ENCODE measurements at regions not wholly inside any gene's neighbourhood (a gene's known extent, or its start where the extent isn't known, plus 50 kb on each side); places are given as distances from the start of the nearest gene placed in this dataset.
"Not testable (repeated sequence)": the region's sequence is repeated elsewhere in the genome, so short reads cannot be mapped to it uniquely, and the experiment has no call there.

- Histone ChIP-seq H3K4me3 (no peak overlapping the region), H3K36me3 (no peaks in the 10 kb centered on the region)
- no peak for DNase-seq (ENCODE audit: low read depth in 1 of 2, low spot score in 2 of 2)
Measured at GRCh38 chr5:82717738-82718137, 359.5 kb downstream of the TMEM167A start.

DNA sequence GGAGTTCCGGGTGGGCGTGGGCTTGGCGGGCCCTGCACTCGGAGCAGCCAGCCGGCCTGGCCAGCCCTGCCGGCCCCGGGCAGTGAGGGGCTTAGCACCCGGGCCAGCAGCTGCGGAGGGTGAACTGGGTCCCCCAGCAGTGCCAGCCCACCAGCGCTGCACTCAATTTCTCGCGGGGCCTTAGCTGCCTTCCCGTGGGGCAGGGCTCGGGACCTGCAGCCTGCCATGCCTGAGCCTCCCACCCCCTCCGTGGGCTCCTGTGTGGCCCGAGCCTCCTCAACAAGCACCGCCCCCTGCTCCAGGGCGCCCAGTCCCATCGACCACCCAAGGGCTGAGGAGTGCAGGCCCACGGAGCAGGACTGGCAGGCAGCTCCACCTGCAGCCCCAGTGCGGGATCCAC lies 362.5 kb downstream of the TMEM167A start:
- not testable (repeated sequence) for H3K9me3 ChIP-seq (replicated peaks); DNase-seq (ENCODE audit: low read depth in 1 of 2, low spot score in 2 of 2); H3K4me3 ChIP-seq

More at GRCh38 chr5:82717738-82718137, 359.5 kb downstream of the TMEM167A start:
- Histone ChIP-seq H3K27ac (no peak overlapping the region), H3K4me1 (replicated peaks) (0 out of 2 replicates have a peak, but pooled peaks cover 3% of the 10 kb centered on the region), H3K27me3 (replicated peaks) (no peaks in the 10 kb centered on the region), H3K9me3 (replicated peaks) (no peaks in the 10 kb centered on the region)

GRCh38 chr5:82713811-82714210 lies 363.4 kb downstream of the TMEM167A start:
- H3K4me1 ChIP-seq (replicated peaks), result no peaks in the 10 kb centered on the region
- no peak for DNase-seq (ENCODE audit: low read depth in 1 of 2, low spot score in 2 of 2)

More for the DNA sequence above, 362.5 kb downstream of the TMEM167A start:
- not testable (repeated sequence) for H3K36me3 ChIP-seq; H3K27ac ChIP-seq; H3K27me3 ChIP-seq (replicated peaks); H3K4me1 ChIP-seq (replicated peaks)

GRCh38 chr5:82707741-82708140 lies 369.5 kb downstream of the TMEM167A start:
- DNase-seq (ENCODE audit: low read depth in 1 of 2, low spot score in 2 of 2), result peak in 1 of 2 experiments; percentile 7
- Histone ChIP-seq H3K27ac (no peak overlapping the region), H3K9me3 (replicated peaks) (no peaks in the 10 kb centered on the region)

More at GRCh38 chr5:82713811-82714210, 363.4 kb downstream of the TMEM167A start:
- Histone ChIP-seq H3K27me3 (replicated peaks) (no peaks in the 10 kb centered on the region), H3K27ac (no peak overlapping the region), H3K4me3 (no peak overlapping the region), H3K9me3 (replicated peaks) (no peaks in the 10 kb centered on the region), H3K36me3 (no peaks in the 10 kb centered on the region)

GRCh38 chr5:82704381-82704780 lies 372.8 kb downstream of the TMEM167A start:
- Histone ChIP-seq H3K27ac (no peak overlapping the region), H3K9me3 (replicated peaks) (no peaks in the 10 kb centered on the region), H3K27me3 (replicated peaks) (no peaks in the 10 kb centered on the region), H3K36me3 (no peaks in the 10 kb centered on the region), H3K4me3 (no peak overlapping the region), H3K4me1 (replicated peaks) (no peaks in the 10 kb centered on the region)
- no peak for DNase-seq (ENCODE audit: low read depth in 1 of 2, low spot score in 2 of 2)

More at GRCh38 chr5:82707741-82708140, 369.5 kb downstream of the TMEM167A start:
- H3K4me3 ChIP-seq, result no peak overlapping the region
- H3K27me3 ChIP-seq (replicated peaks), result no peaks in the 10 kb centered on the region
- H3K36me3 ChIP-seq, result no peaks in the 10 kb centered on the region
- H3K4me1 ChIP-seq (replicated peaks), result no peaks in the 10 kb centered on the region

DNA sequence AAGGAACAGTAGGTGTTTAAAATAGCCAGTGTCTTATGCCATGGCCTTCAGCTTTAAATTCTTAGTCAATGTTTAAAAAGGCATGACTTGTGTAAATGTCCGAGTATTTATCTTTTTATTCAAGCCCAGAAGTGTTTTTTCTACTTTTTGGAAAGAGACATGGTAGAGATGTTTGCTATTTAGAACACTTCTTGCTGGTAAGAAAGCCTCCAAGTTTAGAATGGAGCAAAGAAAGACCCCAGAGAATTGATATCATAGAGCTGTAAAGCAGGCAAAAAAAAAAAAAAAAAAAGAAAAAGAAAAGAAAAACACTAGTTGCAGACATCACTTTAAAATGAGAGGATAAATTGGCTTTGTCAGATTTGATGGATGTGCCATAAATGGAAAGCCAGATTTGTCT lies 375.1 kb downstream of the TMEM167A start:
- H3K27ac ChIP-seq, result no peak overlapping the region
- no peak overlapping the region for H3K4me3 ChIP-seq
- H3K9me3 ChIP-seq (replicated peaks), result no peaks in the 10 kb centered on the region
- DNase-seq (ENCODE audit: low read depth in 1 of 2, low spot score in 2 of 2), result no peak
- no peaks in the 10 kb centered on the region for H3K4me1 ChIP-seq (replicated peaks)
- H3K27me3 ChIP-seq (replicated peaks), result no peaks in the 10 kb centered on the region
- H3K36me3 ChIP-seq, result no peaks in the 10 kb centered on the region

GRCh38 chr5:82699737-82700136 lies 377.5 kb downstream of the TMEM167A start:
- no peaks in the 10 kb centered on the region for H3K4me1 ChIP-seq (replicated peaks)
- H3K27me3 ChIP-seq (replicated peaks), result no peaks in the 10 kb centered on the region
- no peaks in the 10 kb centered on the region for H3K9me3 ChIP-seq (replicated peaks)
- DNase-seq (ENCODE audit: low read depth in 1 of 2, low spot score in 2 of 2), result no peak
- H3K36me3 ChIP-seq, result no peaks in the 10 kb centered on the region
- no peak overlapping the region for H3K27ac ChIP-seq
- no peak overlapping the region for H3K4me3 ChIP-seq

DNA sequence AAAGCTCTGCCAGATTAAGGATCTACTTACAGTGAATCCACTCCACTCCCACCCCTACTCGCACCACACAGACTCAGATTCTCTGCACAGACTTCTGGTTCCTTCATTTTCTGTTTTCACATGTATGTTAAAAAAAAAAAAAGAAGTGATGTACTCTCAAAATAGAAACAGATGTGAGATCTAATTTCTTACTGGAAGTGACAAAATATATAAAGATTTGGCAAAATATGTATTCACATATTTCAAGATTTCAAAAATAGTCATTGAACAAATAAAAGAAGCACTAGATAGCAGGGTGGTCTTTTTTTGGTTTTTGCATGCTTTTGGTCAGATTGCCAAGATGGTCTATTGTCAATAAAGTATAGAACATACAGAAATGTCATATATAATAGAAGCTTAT lies 379.2 kb downstream of the TMEM167A start:
- Histone ChIP-seq H3K27me3 (replicated peaks) (no peaks in the 10 kb centered on the region), H3K36me3 (no peaks in the 10 kb centered on the region), H3K27ac (no peak overlapping the region), H3K4me3 (no peak overlapping the region), H3K9me3 (replicated peaks) (no peaks in the 10 kb centered on the region), H3K4me1 (replicated peaks) (no peaks in the 10 kb centered on the region)
- DNase-seq (ENCODE audit: low read depth in 1 of 2, low spot score in 2 of 2), result no peak

DNA sequence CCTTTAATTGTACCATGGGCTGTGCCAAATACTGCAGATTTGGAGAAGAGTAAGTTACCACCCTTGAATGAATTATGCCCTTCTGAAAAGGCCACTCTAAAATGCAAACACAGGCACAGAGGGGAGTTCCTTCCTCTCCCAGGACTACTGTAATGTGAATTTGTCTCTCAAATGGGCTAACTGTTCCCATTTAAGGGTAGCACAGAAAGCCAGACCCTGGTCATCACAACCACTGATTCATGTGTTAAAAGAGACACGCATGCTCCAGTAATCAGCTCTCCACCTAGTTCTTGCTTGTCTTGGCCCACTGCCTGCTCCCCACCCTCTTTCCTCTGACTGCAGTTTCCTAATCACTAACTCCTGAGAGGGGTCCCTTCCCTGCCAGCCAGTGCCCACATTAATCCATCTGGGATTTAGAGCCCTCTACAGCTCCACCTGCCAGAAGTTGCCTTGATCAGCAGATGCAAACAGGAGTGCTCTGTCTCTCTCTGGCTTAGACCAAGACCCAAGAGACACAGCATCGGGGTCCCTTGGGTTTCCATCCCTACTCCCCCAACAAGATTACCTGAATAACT lies 382.4 kb downstream of the TMEM167A start:
- Histone ChIP-seq H3K27ac (no peak overlapping the region), H3K36me3 (no peaks in the 10 kb centered on the region), H3K4me1 (replicated peaks) (no peaks in the 10 kb centered on the region), H3K27me3 (replicated peaks) (no peaks in the 10 kb centered on the region; the same call in 1 of the 2 replicates), H3K9me3 (replicated peaks) (no peaks in the 10 kb centered on the region), H3K4me3 (no peak overlapping the region)
- DNase-seq (ENCODE audit: low read depth in 1 of 2, low spot score in 2 of 2), result no peak

GRCh38 chr5:82692826-82693225 lies 384.4 kb downstream of the TMEM167A start:
- Histone ChIP-seq H3K9me3 (replicated peaks) (no peaks in the 10 kb centered on the region), H3K27me3 (replicated peaks) (no peaks in the 10 kb centered on the region; the same call in 1 of the 2 replicates), H3K4me1 (replicated peaks) (no peaks in the 10 kb centered on the region), H3K36me3 (no peaks in the 10 kb centered on the region), H3K27ac (no peak overlapping the region), H3K4me3 (no peak overlapping the region)
- DNase-seq (ENCODE audit: low read depth in 1 of 2, low spot score in 2 of 2), result no peak

DNA sequence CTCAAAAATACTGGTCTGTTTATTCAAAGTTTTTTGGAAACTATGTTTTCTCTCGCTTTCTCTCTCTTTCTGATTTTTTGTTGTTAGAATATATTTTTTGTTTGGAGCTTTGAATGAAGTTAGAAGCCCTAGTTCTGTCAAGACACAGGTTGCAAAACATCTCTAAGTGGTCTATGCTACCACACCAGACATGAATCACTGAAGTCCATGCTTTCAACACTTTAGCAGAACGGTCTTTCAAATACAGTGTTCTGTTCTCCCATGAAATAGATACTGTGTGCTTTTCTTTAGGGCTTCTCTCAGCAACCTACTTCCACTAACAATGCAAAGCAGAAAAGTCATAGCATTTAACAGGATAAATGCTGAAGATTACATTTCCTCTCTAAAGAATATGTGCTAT lies 392.5 kb downstream of the TMEM167A start:
- H3K36me3 ChIP-seq, result no peaks in the 10 kb centered on the region
- H3K27me3 ChIP-seq (replicated peaks), result no peaks in the 10 kb centered on the region
- no peaks in the 10 kb centered on the region for H3K9me3 ChIP-seq (replicated peaks)
- no peaks in the 10 kb centered on the region for H3K4me1 ChIP-seq (replicated peaks)
- no peak for DNase-seq (ENCODE audit: low read depth in 1 of 2, low spot score in 2 of 2)
- no peak overlapping the region for H3K27ac ChIP-seq
- no peak overlapping the region for H3K4me3 ChIP-seq

- Histone ChIP-seq H3K36me3 (no peaks in the 10 kb centered on the region), H3K4me1 (replicated peaks) (no peaks in the 10 kb centered on the region), H3K4me3 (no peak overlapping the region), H3K27ac (no peak overlapping the region), H3K9me3 (replicated peaks) (no peaks in the 10 kb centered on the region), H3K27me3 (replicated peaks) (no peaks in the 10 kb centered on the region)
- no peak for DNase-seq (ENCODE audit: low read depth in 1 of 2, low spot score in 2 of 2)
Measured at GRCh38 chr5:82684165-82684564, 393.0 kb downstream of the TMEM167A start.

DNA sequence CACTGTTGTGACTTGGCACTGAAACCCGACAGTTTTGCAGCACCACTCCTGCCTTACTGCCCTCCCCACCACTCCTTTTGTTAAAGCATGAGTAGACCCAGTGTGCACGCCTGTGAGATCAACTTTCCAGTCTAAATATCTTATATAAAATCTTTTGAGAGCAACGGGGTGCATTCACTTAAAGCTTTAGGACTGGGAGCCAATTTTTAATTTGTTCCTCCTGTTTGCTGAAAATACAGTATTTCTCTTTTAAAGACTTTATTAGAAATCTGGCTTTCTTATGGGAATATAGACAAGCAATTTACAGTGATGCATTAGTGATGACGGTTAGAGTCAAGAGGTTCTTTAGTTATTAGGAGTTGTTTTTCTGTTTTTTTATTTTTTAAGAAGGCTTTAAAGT lies 397.5 kb downstream of the TMEM167A start:
- H3K4me1 ChIP-seq (replicated peaks), result no peaks in the 10 kb centered on the region
- DNase-seq (ENCODE audit: low read depth in 1 of 2, low spot score in 2 of 2), result no peak
- no peak overlapping the region for H3K4me3 ChIP-seq
- H3K36me3 ChIP-seq, result no peaks in the 10 kb centered on the region
- H3K9me3 ChIP-seq (replicated peaks), result no peaks in the 10 kb centered on the region
- H3K27ac ChIP-seq, result no peak overlapping the region
- no peaks in the 10 kb centered on the region for H3K27me3 ChIP-seq (replicated peaks)

- DNase-seq (ENCODE audit: low read depth in 1 of 2, low spot score in 2 of 2), result no peak
- Histone ChIP-seq H3K9me3 (replicated peaks) (no peaks in the 10 kb centered on the region; the same call in 1 of the 2 replicates), H3K4me1 (replicated peaks) (no peaks in the 10 kb centered on the region), H3K27me3 (replicated peaks) (no peaks in the 10 kb centered on the region), H3K36me3 (no peaks in the 10 kb centered on the region), H3K4me3 (no peak overlapping the region), H3K27ac (no peak overlapping the region)
Measured at GRCh38 chr5:82676661-82677060, 398.5 kb upstream of the RPS23 start.

GRCh38 chr5:82674671-82675070 lies 396.5 kb upstream of the RPS23 start:
- Histone ChIP-seq H3K4me1 (replicated peaks) (no peaks in the 10 kb centered on the region), H3K27me3 (replicated peaks) (no peaks in the 10 kb centered on the region), H3K36me3 (no peaks in the 10 kb centered on the region), H3K4me3 (no peak overlapping the region), H3K27ac (no peak overlapping the region), H3K9me3 (replicated peaks) (no peaks in the 10 kb centered on the region; the same call in 1 of the 2 replicates)
- no peak for DNase-seq (ENCODE audit: low read depth in 1 of 2, low spot score in 2 of 2)

All from SJSA1 (cell line).